Endothelial cell of umbilical vein (primary cell): ENCODE measurements at regions not wholly inside any gene's neighbourhood (a gene's known extent, or its start where the extent isn't known, plus 50 kb on each side); places are given as distances from the start of the nearest gene placed in this dataset.

ENCODE experiments used
- BruUV-seq: library from RNA; stranded (reverse); fragments of 400-500 nt; replicated peaks from 2 replicates; lab custom pipeline; 2021; lab: Mats Ljungman, UMichigan
- CTCF ChIA-PET: fragments of 300-600, 350-600 bp; sonication (Branson Sonifier 250); formaldehyde crosslinking; loops from one replicate; lab custom pipeline; 2021; ENCODE audit warnings: antibody characterized with exemption, inconsistent platforms; lab: Charles Lee
- POLR2A ChIA-PET: fragments of 300-600, 350-600 bp; sonication (Branson Sonifier 250); formaldehyde crosslinking; loops from one replicate; lab custom pipeline; 2021; ENCODE audit warnings: antibody characterized with exemption, inconsistent platforms; lab: Charles Lee
- DNase-seq: peaks from one replicate; pipeline ENCODE4 v3.0.0-alpha.2; 2011; ENCODE audit warnings: low read depth, low spot score
- FAIRE-seq: peaks from 2 replicates; lab custom pipeline; 2011; peaks lifted over from hg19 to GRCh38; lab: Jason Lieb, UNC
- H2AFZ ChIP-seq: 2 replicates; pipeline ENCODE4 v1.6.0; 2012; ENCODE audit warnings: low read depth, low read length, control low read depth, inconsistent platforms
- H3K27ac ChIP-seq: 2 replicates; pipeline ENCODE4 v1.5.1; 2011; ENCODE audit warnings: low read depth, mild to moderate bottlenecking, control low read depth, low read length, moderate library complexity; ENCODE audit not compliant: insufficient read depth
- H3K27me3 ChIP-seq, 2 experiments: 2 replicates each; pipeline versions ENCODE4 v1.6.0 to v1.6.1; 2011; ENCODE audit warnings: low read length in 2 of 2, mixed read lengths in 1 of 2; ENCODE audit not compliant: control insufficient read depth in 2 of 2, insufficient read depth in 2 of 2
- H3K36me3 ChIP-seq, 2 experiments: 2 replicates in 1 of 2; 3 replicates in 1 of 2; pipeline ENCODE4 v1.5.1; 2011; ENCODE audit warnings: low read length in 2 of 2, mild to moderate bottlenecking in 1 of 2, moderate library complexity in 1 of 2; ENCODE audit not compliant: control insufficient read depth in 2 of 2, insufficient read depth in 2 of 2; ENCODE audit errors: extremely low read depth in 1 of 2
- H3K4me1 ChIP-seq: 3 replicates; pipeline ENCODE4 v1.5.1; 2011; ENCODE audit warnings: mild to moderate bottlenecking, low read length; ENCODE audit not compliant: control insufficient read depth, insufficient read depth; ENCODE audit errors: extremely low read depth
- H3K4me2 ChIP-seq: 2 replicates; pipeline ENCODE4 v1.6.1; 2011; ENCODE audit warnings: low read length, control low read depth, mixed read lengths; ENCODE audit not compliant: insufficient read depth
- H3K4me3 ChIP-seq, 3 experiments: fragments of 200-600 bp in 1 of 3; sonication (generic), shearing (Covaris generic) in 1 of 3; replicated peaks in 1 of 3; 2 replicates each; pipeline ENCODE4 v1.5.1; 2011 to 2016; ENCODE audit warnings: control low read depth in 3 of 3, low read length in 3 of 3, mild to moderate bottlenecking in 2 of 3, inconsistent platforms in 1 of 3, low read depth in 1 of 3, moderate library complexity in 1 of 3; ENCODE audit not compliant: insufficient read depth in 1 of 3
- H3K79me2 ChIP-seq: 2 replicates; pipeline ENCODE4 v1.6.0; 2012; ENCODE audit warnings: low read length, inconsistent platforms; ENCODE audit not compliant: control insufficient read depth, insufficient read depth
- H3K9ac ChIP-seq: replicated peaks from 2 replicates; pipeline ENCODE3; 2011; ENCODE audit warnings: low read length, control low read depth; ENCODE audit not compliant: insufficient read depth; ENCODE audit errors: extremely low read depth
- H3K9me1 ChIP-seq: replicated peaks from 3 replicates; pipeline ENCODE4 v1.6.0; 2011; ENCODE audit warnings: mild to moderate bottlenecking, low read length; ENCODE audit not compliant: control insufficient read depth, insufficient read depth; ENCODE audit errors: extremely low read depth
- H3K9me3 ChIP-seq: replicated peaks from 2 replicates; pipeline ENCODE4 v1.5.1; 2012; ENCODE audit warnings: low read length, inconsistent platforms; ENCODE audit not compliant: control insufficient read depth, insufficient read depth
- H4K20me1 ChIP-seq: replicated peaks from 2 replicates; pipeline ENCODE3; 2011; ENCODE audit warnings: mild to moderate bottlenecking, low read length; ENCODE audit not compliant: control insufficient read depth, insufficient read depth; ENCODE audit errors: extremely low read depth
- CTCF ChIP-seq, 2 donors: IDR thresholded peaks; 1 replicate in 1 of 2; 2 replicates in 1 of 2; pipeline ENCODE4 v1.5.1; 2011; ENCODE audit warnings: low read length in 2 of 2, mild to moderate bottlenecking in 2 of 2, moderate library complexity in 2 of 2, control low read depth in 1 of 2, inconsistent platforms in 1 of 2, low read depth in 1 of 2; ENCODE audit not compliant: insufficient read depth in 1 of 2; ENCODE audit errors: extremely low read depth in 1 of 2
- EZH2 ChIP-seq: IDR thresholded peaks from 2 replicates; pipeline ENCODE4 v1.6.1; 2012; ENCODE audit warnings: borderline replicate concordance, low read depth, mild to moderate bottlenecking, moderate library complexity, low read length, inconsistent platforms; ENCODE audit not compliant: severe bottlenecking
- FOS ChIP-seq: IDR thresholded peaks from 2 replicates; pipeline ENCODE4 v1.6.1; 2011; ENCODE audit warnings: mild to moderate bottlenecking, low read length, moderate library complexity, borderline replicate concordance; ENCODE audit not compliant: insufficient read depth
- GATA2 ChIP-seq: IDR thresholded peaks from 2 replicates; pipeline ENCODE4 v1.7.0; 2011; ENCODE audit warnings: low read depth, mild to moderate bottlenecking, moderate library complexity, mixed read lengths, low read length; ENCODE audit not compliant: insufficient read length, insufficient read depth
- JUN ChIP-seq: IDR thresholded peaks from 2 replicates; pipeline ENCODE4 v1.6.1; 2011; ENCODE audit warnings: borderline replicate concordance, low read depth; ENCODE audit not compliant: insufficient read length, insufficient read depth
- MYC ChIP-seq: IDR thresholded peaks from one replicate; pipeline ENCODE4 v1.6.1; 2011; ENCODE audit warnings: mild to moderate bottlenecking, low read depth, low read length
- POLR2A ChIP-seq: IDR thresholded peaks from 2 replicates; pipeline ENCODE4 v1.6.1; 2012; ENCODE audit warnings: low read depth, mild to moderate bottlenecking, control low read depth, low read length
- POLR2AphosphoS5 ChIP-seq: IDR thresholded peaks from 2 replicates; pipeline ENCODE4 v1.6.1; 2012; ENCODE audit warnings: low read depth, mild to moderate bottlenecking, control low read depth, low read length, moderate library complexity; ENCODE audit not compliant: insufficient read depth
- dilution Hi-C: fragments of 300-500 bp; cut with MboI; formaldehyde crosslinking; loops from one replicate; pipeline ENCODE4 v1.15.0; 2019; ENCODE audit warnings: low sequenced_read_pairs; ENCODE audit not compliant: extremely low pct_ligation_motif_present
- intact Hi-C: fragments of 100-400 bp; cut with micrococcal nuclease; formaldehyde crosslinking; loops from one replicate; pipeline ENCODE4 v1.10.0; 2022

DNA sequence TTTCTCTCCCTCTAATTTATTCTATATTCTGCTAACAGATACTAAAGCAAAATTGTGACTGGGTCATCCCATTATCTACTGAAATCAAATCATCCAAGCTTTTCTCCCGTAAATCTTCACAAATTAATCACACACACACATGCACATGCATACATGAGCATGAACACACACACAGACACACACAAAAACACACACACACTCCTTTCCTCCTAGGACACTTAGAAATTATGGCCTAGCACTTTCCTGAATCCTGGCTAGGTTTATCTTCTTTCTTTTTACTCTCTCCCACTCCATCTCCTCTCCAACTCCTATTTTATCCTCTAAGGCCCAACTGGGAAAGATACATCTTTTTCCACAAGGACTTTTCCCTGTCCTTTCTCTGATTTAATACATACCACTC lies 255.6 kb upstream of the G2E3 start:
- intact Hi-C loops (no loop called here), dilution Hi-C loops (no loop called here)
- POLR2A ChIA-PET = no interaction called here
- H3K9ac ChIP-seq = no peak overlapping the region
- no peak for TF ChIP-seq POLR2AphosphoS5
- TF ChIP-seq JUN = no peak
- no peak for TF ChIP-seq CTCF (IDR thresholded peaks at IDR 0.05; ENCODE audit: extremely low read depth in 1 of 2, insufficient read depth in 1 of 2, low read depth in 1 of 2, low read length in 2 of 2)
- no peak for TF ChIP-seq POLR2A
- no peak for TF ChIP-seq GATA2
- TF ChIP-seq FOS = no peak
- TF ChIP-seq MYC = no peak
- TF ChIP-seq EZH2 = no peak
- no peak overlapping the region for H3K4me3 ChIP-seq
- H3K27ac ChIP-seq = no peak overlapping the region
- no peaks in the 10 kb centered on the region for H3K79me2 ChIP-seq
- H3K4me1 ChIP-seq = no peaks in the 10 kb centered on the region
- H3K4me2 ChIP-seq = no peak overlapping the region
- no peak overlapping the region for H2AFZ ChIP-seq
- no peaks in the 10 kb centered on the region for H3K36me3 ChIP-seq
- no peak for FAIRE-seq
- no peak for DNase-seq
- peaks cover 0 to 2% of the 10 kb centered on the region in 2 experiments for H3K27me3 ChIP-seq
- H4K20me1 ChIP-seq = no peaks in the 10 kb centered on the region
- BruUV-seq = no TSS peak
- CTCF ChIA-PET = no interaction called here
- no peaks in the 10 kb centered on the region for H3K9me3 ChIP-seq
- no peaks in the 10 kb centered on the region for H3K9me1 ChIP-seq
